ENCODE measurements at regions not wholly inside any gene's neighbourhood (a gene's known extent, or its start where the extent isn't known, plus 50 kb on each side); places are given as distances from the start of the nearest gene placed in this dataset.

GRCh38 chr2:205869439-205869838 lies 187.1 kb downstream of the NRP2 start:
- TF ChIP-seq CTCF (IDR thresholded peaks at IDR 0.05) (no peak), POLR2A (IDR thresholded peaks at IDR 0.05) (no peak)
- Histone ChIP-seq H3K36me3 (replicated peaks in 1 of 2) (no peaks in the 10 kb centered on the region), H3K4me3 (no peak overlapping the region), H3K4me1 (replicated peaks in 1 of 2) (no peaks in the 10 kb centered on the region), H3K9me3 (replicated peaks in 1 of 3) (no peaks in the 10 kb centered on the region), H3K27ac (no peak overlapping the region), H3K27me3 (no peaks in the 10 kb centered on the region)
- DNase-seq, result no peak
- intact Hi-C loops (cut with DNase I), result no loop called here

- Histone ChIP-seq H3K36me3 (replicated peaks in 1 of 2) (no peaks in the 10 kb centered on the region), H3K9me3 (replicated peaks in 1 of 3) (no peaks in the 10 kb centered on the region), H3K4me1 (replicated peaks in 1 of 2) (no peaks in the 10 kb centered on the region), H3K4me3 (no peak overlapping the region), H3K27me3 (no peaks in the 10 kb centered on the region), H3K27ac (no peak overlapping the region)
- intact Hi-C loops (cut with DNase I), result no loop called here
- 70 to 75% (median 72%) methylated on average over 6 to 8 of the region's 8 CpGs for WGBS, 4 donors
- TF ChIP-seq POLR2A (IDR thresholded peaks at IDR 0.05) (no peak), CTCF (IDR thresholded peaks at IDR 0.05) (no peak)
- no peak for DNase-seq
Observed at GRCh38 chr2:205868773-205869333, 186.6 kb downstream of the NRP2 start.

GRCh38 chr2:205868053-205868452 lies 185.8 kb downstream of the NRP2 start:
- H3K4me1 ChIP-seq (replicated peaks in 1 of 2), result no peaks in the 10 kb centered on the region
- H3K36me3 ChIP-seq (replicated peaks in 1 of 2), result no peaks in the 10 kb centered on the region
- WGBS, 4 donors, result 86 to 100% (median 90%) methylated on average over 2 of the region's 2 CpGs
- no peaks in the 10 kb centered on the region for H3K9me3 ChIP-seq (replicated peaks in 1 of 3)
- no peak overlapping the region for H3K4me3 ChIP-seq
- intact Hi-C loops (cut with DNase I), result no loop called here
- TF ChIP-seq CTCF (IDR thresholded peaks at IDR 0.05), result no peak
- TF ChIP-seq POLR2A (IDR thresholded peaks at IDR 0.05), result no peak
- no peak overlapping the region for H3K27ac ChIP-seq
- H3K27me3 ChIP-seq, result no peaks in the 10 kb centered on the region
- DNase-seq, result no peak

- 92 to 98% (median 96%) methylated on average over 3 of the region's 3 CpGs for WGBS, 4 donors
- H3K4me1 ChIP-seq (replicated peaks in 1 of 2), result no peaks in the 10 kb centered on the region
- no peak overlapping the region for H3K27ac ChIP-seq
- no peaks in the 10 kb centered on the region for H3K9me3 ChIP-seq (replicated peaks in 1 of 3)
- DNase-seq, result no peak
- H3K36me3 ChIP-seq (replicated peaks in 1 of 2), result no peaks in the 10 kb centered on the region
- no peak for TF ChIP-seq CTCF (IDR thresholded peaks at IDR 0.05)
- TF ChIP-seq POLR2A (IDR thresholded peaks at IDR 0.05), result no peak
- intact Hi-C loops (cut with DNase I), result no loop called here
- H3K4me3 ChIP-seq, result no peak overlapping the region
- no peaks in the 10 kb centered on the region for H3K27me3 ChIP-seq
Observed at GRCh38 chr2:205867371-205867770, 185.1 kb downstream of the NRP2 start.
